ENCODE measurements at regions not wholly inside any gene's neighbourhood (a gene's known extent, or its start where the extent isn't known, plus 50 kb on each side); places are given as distances from the start of the nearest gene placed in this dataset.

GRCh38 chr4:23120374-23120773 lies 427.6 kb downstream of the GBA3 start:
- TF ChIP-seq CTCF (conservative IDR thresholded peaks at IDR 0.05 in 1 of 2, IDR thresholded peaks at IDR 0.05 in 1 of 2; ENCODE audit: low read depth in 1 of 2, low read length in 2 of 2), result no peak
- TF ChIP-seq EZH2 (IDR thresholded peaks at IDR 0.05; ENCODE audit: low read length, missing control alignments), result no peak

All from fibroblast of lung (primary cell).